ENCODE measurements at regions not wholly inside any gene's neighbourhood (a gene's known extent, or its start where the extent isn't known, plus 50 kb on each side); places are given as distances from the start of the nearest gene placed in this dataset.
"Not testable (repeated sequence)": the region's sequence is repeated elsewhere in the genome, so short reads cannot be mapped to it uniquely, and the experiment has no call there.

DNA sequence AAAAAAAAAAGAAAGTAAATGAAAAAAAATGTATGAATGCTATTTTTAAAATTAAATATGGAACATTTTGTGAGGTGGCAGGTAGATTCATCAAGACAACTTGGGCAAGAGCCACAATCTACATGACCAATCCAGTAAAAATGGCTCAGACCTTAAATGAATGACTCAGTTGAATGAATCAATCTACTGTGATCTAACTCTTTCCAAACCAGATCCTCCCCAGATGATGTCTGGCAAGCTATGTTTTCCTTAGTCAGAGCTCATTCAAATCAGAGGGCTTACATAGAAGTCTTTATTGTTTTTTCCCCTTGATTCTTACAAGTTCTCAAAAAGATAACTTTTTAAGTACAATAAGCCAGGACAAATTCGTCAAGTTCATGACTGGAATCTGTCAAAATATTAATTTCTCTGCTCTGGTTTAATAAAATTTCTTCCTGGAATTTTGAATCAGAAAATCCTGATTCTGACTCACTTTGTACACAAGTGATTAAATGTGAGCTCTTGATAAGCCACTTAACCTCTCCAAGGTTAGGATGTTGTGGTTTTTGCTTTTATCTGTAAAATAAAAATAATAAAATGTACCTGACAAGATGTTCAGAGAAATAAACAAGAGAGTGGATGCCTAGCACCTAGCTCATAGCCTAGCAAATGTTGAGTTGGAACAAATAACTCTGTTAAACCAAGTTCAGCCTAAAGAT lies 105.6 kb upstream of the SMIM31 start:
- Histone ChIP-seq H3K9me3 (no peaks in the 10 kb centered on the region), H3K36me3 (ENCODE audit: low read depth, missing control alignments) (no peaks in the 10 kb centered on the region), H3K4me3 (no peak overlapping the region), H3K27me3 (no peaks in the 10 kb centered on the region), H3K4me1 (no peaks in the 10 kb centered on the region), H3K27ac (no peak overlapping the region)
- no peak for TF ChIP-seq POLR2A (IDR thresholded peaks at IDR 0.05)
- TF ChIP-seq, protein P1, sequence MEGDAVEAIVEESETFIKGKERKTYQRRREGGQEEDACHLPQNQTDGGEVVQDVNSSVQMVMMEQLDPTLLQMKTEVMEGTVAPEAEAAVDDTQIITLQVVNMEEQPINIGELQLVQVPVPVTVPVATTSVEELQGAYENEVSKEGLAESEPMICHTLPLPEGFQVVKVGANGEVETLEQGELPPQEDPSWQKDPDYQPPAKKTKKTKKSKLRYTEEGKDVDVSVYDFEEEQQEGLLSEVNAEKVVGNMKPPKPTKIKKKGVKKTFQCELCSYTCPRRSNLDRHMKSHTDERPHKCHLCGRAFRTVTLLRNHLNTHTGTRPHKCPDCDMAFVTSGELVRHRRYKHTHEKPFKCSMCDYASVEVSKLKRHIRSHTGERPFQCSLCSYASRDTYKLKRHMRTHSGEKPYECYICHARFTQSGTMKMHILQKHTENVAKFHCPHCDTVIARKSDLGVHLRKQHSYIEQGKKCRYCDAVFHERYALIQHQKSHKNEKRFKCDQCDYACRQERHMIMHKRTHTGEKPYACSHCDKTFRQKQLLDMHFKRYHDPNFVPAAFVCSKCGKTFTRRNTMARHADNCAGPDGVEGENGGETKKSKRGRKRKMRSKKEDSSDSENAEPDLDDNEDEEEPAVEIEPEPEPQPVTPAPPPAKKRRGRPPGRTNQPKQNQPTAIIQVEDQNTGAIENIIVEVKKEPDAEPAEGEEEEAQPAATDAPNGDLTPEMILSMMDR (IDR thresholded peaks at IDR 0.05): no peak
- intact Hi-C loops (cut with DNase I; ENCODE audit: low total_unique reads): no loop called here
- DNase-seq: no peak
- WGBS, 2 donors: 72 to 78% methylated on average over 1 of the region's 1 CpG

DNA sequence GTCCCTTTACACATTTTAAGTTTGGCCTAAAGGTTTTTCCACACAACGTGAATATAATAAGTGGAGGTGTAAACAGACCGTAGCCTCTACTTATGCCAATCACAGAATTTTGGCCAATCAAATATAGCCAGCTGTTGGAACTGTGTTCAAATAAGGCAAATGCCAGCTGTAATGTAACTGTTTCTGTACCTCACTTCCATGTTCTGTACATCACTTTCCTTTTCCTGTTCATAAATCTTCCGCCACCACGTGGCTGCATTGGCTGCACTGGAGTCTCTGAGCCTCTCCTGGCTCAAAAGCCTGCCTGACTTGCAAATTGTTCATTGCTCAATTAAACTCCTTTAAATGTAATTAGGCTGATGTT lies 105.1 kb upstream of the SMIM31 start:
- DNase-seq: no peak
- no peaks in the 10 kb centered on the region for H3K27me3 ChIP-seq
- no peaks in the 10 kb centered on the region for H3K9me3 ChIP-seq
- WGBS, 2 donors: 79 to 87% methylated on average over 4 of the region's 4 CpGs
- no peaks in the 10 kb centered on the region for H3K36me3 ChIP-seq (ENCODE audit: low read depth, missing control alignments)
- H3K4me1 ChIP-seq: no peaks in the 10 kb centered on the region
- no peak overlapping the region for H3K4me3 ChIP-seq
- H3K27ac ChIP-seq: no peak overlapping the region
- intact Hi-C loops (cut with DNase I; ENCODE audit: low total_unique reads): no loop called here
- TF ChIP-seq POLR2A (IDR thresholded peaks at IDR 0.05): no peak

DNA sequence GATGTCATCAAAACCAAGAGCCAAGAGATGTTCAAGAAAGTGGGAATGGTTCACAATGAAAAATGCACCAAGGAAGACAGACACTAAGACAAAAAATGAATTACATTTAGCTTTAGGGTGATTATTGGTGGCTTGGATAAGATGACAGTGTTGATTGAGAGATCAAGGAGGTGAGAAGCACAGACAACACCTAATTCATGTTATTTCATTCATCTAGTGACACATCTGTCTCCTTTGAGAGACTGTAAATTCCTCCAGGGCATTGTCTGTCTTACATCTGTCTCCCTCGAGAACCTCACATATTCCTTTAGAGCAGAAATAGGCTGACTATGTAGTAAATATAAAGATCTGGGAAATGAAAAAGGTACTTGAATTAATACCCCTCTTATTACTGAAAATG lies 94.2 kb upstream of the SMIM31 start:
- Histone ChIP-seq H3K4me3 (no peak overlapping the region), H3K9me3 (no peaks in the 10 kb centered on the region), H3K27ac (no peak overlapping the region), H3K4me1 (no peaks in the 10 kb centered on the region), H3K36me3 (ENCODE audit: low read depth, missing control alignments) (no peaks in the 10 kb centered on the region), H3K27me3 (no peaks in the 10 kb centered on the region)
- DNase-seq: no peak
- 68 to 90% methylated on average over 1 of the region's 1 CpG for WGBS, 2 donors
- intact Hi-C loops (cut with DNase I; ENCODE audit: low total_unique reads): no loop called here
- no peak for TF ChIP-seq POLR2A (IDR thresholded peaks at IDR 0.05)
- TF ChIP-seq, protein P1 (IDR thresholded peaks at IDR 0.05): no peak

DNA sequence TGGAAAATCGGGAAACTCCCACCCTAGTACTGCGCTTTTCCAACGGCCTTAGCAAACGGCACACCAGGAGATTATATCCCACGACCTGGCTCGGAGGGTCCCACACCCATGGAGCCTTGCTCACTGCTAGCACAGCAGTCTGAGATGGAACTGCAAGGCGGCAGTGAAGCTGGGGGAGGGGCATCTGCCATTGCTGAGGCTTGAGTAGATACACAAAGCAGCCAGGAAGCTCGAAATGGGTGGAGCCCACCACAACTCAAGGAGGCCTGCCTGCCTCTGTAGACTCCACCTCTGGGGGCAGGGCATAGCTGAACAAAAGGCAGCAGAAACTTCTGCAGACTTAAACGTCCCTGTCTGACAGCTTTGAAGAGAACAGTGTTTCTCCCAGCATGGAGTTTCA lies 77.8 kb upstream of the SMIM31 start:
- 66 to 83% methylated on average over 9 of the region's 9 CpGs for WGBS, 2 donors
- DNase-seq; H3K36me3 ChIP-seq (ENCODE audit: low read depth, missing control alignments); H3K9me3 ChIP-seq; H3K27ac ChIP-seq; H3K4me3 ChIP-seq; H3K4me1 ChIP-seq; intact Hi-C loops (cut with DNase I; ENCODE audit: low total_unique reads); H3K27me3 ChIP-seq: not testable (repeated sequence)

DNA sequence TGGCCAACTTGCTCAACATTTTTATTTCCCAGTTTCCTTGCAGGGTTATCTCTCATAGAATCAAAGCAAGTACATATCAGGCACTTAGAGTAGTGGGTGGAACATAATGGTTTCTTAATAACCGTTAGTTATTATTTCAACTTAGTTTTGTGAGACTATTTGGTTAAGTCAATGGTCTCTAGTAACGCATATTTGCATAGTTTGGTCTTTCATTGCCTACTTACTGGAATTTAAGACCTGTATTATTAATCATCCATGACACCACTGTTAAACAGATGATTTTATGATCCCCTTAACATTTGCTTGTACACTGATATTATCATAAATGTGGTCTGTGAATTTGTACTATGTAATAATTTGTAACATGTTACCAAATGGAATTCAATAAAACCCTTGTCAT lies 70.9 kb upstream of the SMIM31 start:
- TF ChIP-seq POLR2A (IDR thresholded peaks at IDR 0.05): no peak
- TF ChIP-seq, protein P1 (IDR thresholded peaks at IDR 0.05): no peak
- no peaks in the 10 kb centered on the region for H3K4me1 ChIP-seq
- H3K9me3 ChIP-seq: no peaks in the 10 kb centered on the region
- H3K27me3 ChIP-seq: no peaks in the 10 kb centered on the region
- intact Hi-C loops (cut with DNase I; ENCODE audit: low total_unique reads): no loop called here
- H3K36me3 ChIP-seq (ENCODE audit: low read depth, missing control alignments): no peaks in the 10 kb centered on the region
- 86 to 91% methylated on average over 2 of the region's 2 CpGs for WGBS, 2 donors
- DNase-seq: no peak
- H3K27ac ChIP-seq: no peak overlapping the region
- no peak overlapping the region for H3K4me3 ChIP-seq

DNA sequence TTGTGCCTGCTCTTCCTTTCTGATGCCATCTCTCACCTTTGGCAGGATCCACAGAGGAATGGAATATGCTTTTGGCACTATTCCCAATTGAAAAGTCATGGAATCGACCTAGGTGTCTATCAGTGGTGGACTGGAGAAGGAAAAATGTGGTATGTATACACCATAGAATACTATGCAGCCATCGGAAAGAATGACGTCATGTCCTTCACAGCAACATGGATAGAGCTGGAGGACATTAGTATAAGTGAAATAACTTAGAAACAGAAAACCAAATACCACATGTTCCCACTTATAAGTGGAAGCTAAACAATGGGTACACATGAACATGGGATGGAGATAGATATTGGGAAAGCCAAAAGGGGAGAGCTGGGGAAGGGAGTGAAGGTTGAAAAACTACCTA lies 58.3 kb upstream of the SMIM31 start:
- Histone ChIP-seq H3K4me1 (no peaks in the 10 kb centered on the region), H3K36me3 (ENCODE audit: low read depth, missing control alignments) (no peaks in the 10 kb centered on the region), H3K27ac (no peak overlapping the region), H3K27me3 (no peaks in the 10 kb centered on the region), H3K4me3 (no peak overlapping the region), H3K9me3 (no peaks in the 10 kb centered on the region)
- TF ChIP-seq POLR2A (IDR thresholded peaks at IDR 0.05): no peak
- no peak for DNase-seq
- intact Hi-C loops (cut with DNase I; ENCODE audit: low total_unique reads): no loop called here
- WGBS, 2 donors: 72 to 85% methylated on average over 3 of the region's 3 CpGs
